Activated CD4-positive, alpha-beta T cell treated with anti-CD3 and anti-CD28 coated beads for 4 hours (primary cell): ENCODE measurements at regions not wholly inside any gene's neighbourhood (a gene's known extent, or its start where the extent isn't known, plus 50 kb on each side); places are given as distances from the start of the nearest gene placed in this dataset.

Source experiments
- DNase-seq, 2 donors: peaks; one replicate each; pipeline ENCODE4 v3.0.0-alpha.2; 2020

- no peak for DNase-seq
These were observed 130.3 kb downstream of the BUD13 start for GRCh38 chr11:116642481-116642880.

- no peak for DNase-seq
These were observed 131.2 kb downstream of the BUD13 start for GRCh38 chr11:116641561-116642045.

- no peak for DNase-seq
These were observed 132.0 kb downstream of the BUD13 start for GRCh38 chr11:116640641-116641402.

GRCh38 chr11:116638463-116638862 is 134.3 kb downstream of the BUD13 start:
- DNase-seq = no peak

GRCh38 chr11:116637766-116638165 is 135.0 kb downstream of the BUD13 start:
- DNase-seq = no peak

- DNase-seq = no peak
These were observed 136.4 kb downstream of the BUD13 start for GRCh38 chr11:116636341-116636929.

- no peak for DNase-seq
These were observed 141.6 kb downstream of the BUD13 start for GRCh38 chr11:116631201-116631600.

- no peak for DNase-seq
These were observed 154.3 kb downstream of the BUD13 start for GRCh38 chr11:116618461-116618860.

- DNase-seq = no peak
These were observed 157.4 kb downstream of the BUD13 start for GRCh38 chr11:116615211-116615865.

- DNase-seq = no peak
These were observed 158.2 kb downstream of the BUD13 start for GRCh38 chr11:116614306-116615210.

- no peak for DNase-seq
These were observed 159.4 kb downstream of the BUD13 start for GRCh38 chr11:116613206-116613875.

- DNase-seq = no peak
These were observed 160.7 kb downstream of the BUD13 start for GRCh38 chr11:116611998-116612620.

- no peak for DNase-seq
These were observed 162.6 kb downstream of the BUD13 start for GRCh38 chr11:116610190-116610589.

GRCh38 chr11:116607027-116607426 is 165.8 kb downstream of the BUD13 start:
- DNase-seq = no peak

GRCh38 chr11:116605543-116606459 is 167.0 kb downstream of the BUD13 start:
- DNase-seq = no peak

GRCh38 chr11:116603728-116604323 is 169.0 kb downstream of the BUD13 start:
- DNase-seq = no peak

- DNase-seq = no peak
These were observed 170.2 kb downstream of the BUD13 start for GRCh38 chr11:116602637-116602942.

GRCh38 chr11:116601814-116602636 is 170.8 kb downstream of the BUD13 start:
- no peak for DNase-seq

GRCh38 chr11:116600930-116601329 is 171.9 kb downstream of the BUD13 start:
- no peak for DNase-seq

GRCh38 chr11:116598556-116598955 is 174.2 kb downstream of the BUD13 start:
- no peak for DNase-seq
